ENCODE measurements at regions not wholly inside any gene's neighbourhood (a gene's known extent, or its start where the extent isn't known, plus 50 kb on each side); places are given as distances from the start of the nearest gene placed in this dataset.

DNA sequence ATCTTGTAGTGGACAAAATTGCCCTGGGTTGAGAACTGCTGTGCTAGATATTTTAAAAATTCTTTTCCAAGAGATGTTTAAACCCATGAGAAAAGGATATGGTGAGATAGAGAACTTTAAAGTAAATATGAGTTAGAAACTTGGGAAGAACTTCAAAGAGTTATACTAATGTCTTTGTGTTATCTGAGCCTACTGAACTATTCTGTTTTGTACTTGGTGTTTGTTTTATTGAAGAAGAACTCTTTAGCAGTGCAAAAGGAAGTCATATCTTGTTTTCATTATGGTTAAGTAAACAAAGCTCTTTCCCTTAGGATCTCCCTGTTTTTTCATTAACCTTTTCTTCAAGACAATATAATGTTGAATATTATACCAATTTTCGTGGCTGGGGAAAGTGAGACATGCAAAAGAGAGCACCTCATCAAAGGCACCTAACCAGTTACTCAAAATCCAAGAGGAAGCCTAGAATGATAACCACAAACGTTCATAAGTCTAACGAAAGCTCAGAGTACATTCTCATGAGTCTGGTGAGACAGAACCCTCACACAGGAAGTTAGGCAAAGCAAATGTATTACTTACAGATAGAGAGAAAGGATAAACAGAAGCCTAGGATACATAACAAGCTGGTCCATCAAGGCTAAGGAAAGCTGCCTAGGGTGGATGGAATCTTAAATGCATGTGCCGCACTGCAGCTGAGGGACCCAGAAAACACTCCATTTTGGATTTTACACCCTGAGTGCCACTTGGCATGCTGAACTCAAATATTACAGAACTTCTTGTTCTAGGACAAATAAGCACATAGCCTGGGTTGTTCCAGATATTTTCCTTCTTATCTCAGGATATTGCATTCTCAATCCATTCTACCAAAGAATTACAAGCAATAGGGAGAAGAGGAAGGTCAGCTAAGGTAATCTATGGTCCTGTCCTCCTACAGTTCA, 112.5 kb upstream of the ANO3 start:
- TF ChIP-seq POLR2A (IDR thresholded peaks at IDR 0.05; ENCODE audit: low read depth, low read length) (no peak), TAF1 (IDR thresholded peaks at IDR 0.05; ENCODE audit: borderline replicate concordance, low read depth, low read length) (no peak), POLR2AphosphoS5 (IDR thresholded peaks at IDR 0.05; ENCODE audit: low read depth, low read length) (no peak)
